Gastroesophageal sphincter (tissue), 3 donors: ENCODE measurements at regions not wholly inside any gene's neighbourhood (a gene's known extent, or its start where the extent isn't known, plus 50 kb on each side); places are given as distances from the start of the nearest gene placed in this dataset.

ENCODE experiments used
- CTCF ChIP-seq, 4 experiments: fragments of 200-600 bp in 2 of 4; fragments of 450-650 bp in 2 of 4; sonication (generic) in 1 of 4; IDR thresholded peaks; one replicate each; pipeline ENCODE4 v1.5.1; 2017 to 2019; ENCODE audit warnings: antibody characterized with exemption in 4 of 4, mild to moderate bottlenecking in 2 of 4, moderate library complexity in 2 of 4
- EP300 ChIP-seq: sonication (generic); formaldehyde crosslinking; IDR thresholded peaks from one replicate; pipeline ENCODE4 v1.6.1; 2017; ENCODE audit warnings: antibody characterized with exemption, mild to moderate bottlenecking

DNA sequence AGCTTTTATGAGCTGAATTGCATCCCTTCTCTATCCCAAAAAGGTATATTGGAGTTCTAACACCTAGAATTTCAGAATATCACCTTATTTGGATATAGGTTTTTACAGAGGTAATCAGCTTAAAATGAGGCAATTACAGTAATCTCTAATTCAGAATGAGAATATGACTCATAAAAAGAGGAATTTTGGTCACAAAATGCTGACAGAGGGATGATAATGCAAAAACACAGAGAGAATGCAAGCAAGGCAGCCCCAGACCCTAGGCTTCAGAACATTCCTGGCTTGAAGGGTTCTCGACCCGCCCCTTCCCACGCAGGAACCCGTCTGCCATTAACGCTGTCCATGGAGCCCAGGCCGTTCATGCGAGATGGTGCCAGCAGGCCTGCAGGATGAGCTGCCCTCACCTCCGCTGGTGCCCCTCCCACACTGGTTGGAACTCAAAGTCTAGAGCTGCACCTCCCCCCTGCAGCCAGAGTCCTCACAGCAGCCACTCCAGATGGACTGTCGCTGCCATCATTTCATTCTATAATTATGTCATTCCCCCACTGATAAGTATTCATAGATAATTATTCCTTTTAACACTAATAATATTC, 1173.4 kb upstream of the ACO1 start:
- TF ChIP-seq CTCF (IDR thresholded peaks at IDR 0.05) (no peak), EP300 (no peak)
